Caki2 (cell line): ENCODE measurements at regions not wholly inside any gene's neighbourhood (a gene's known extent, or its start where the extent isn't known, plus 50 kb on each side); places are given as distances from the start of the nearest gene placed in this dataset.
"Not testable (repeated sequence)": the region's sequence is repeated elsewhere in the genome, so short reads cannot be mapped to it uniquely, and the experiment has no call there.

Experiments used
- DNase-seq: peaks from one replicate; pipeline ENCODE4 v3.0.0-alpha.2; 2015; ENCODE audit warnings: low read depth
- in situ Hi-C: cut with HindIII; loops from 2 replicates; pipeline ENCODE4 v1.10.0; 2016; ENCODE audit warnings: low sequenced_read_pairs, low pct_unique_long_range_greater_than_20kb, mixed read lengths

GRCh38 chr4:14908635-14909034 lies 93.6 kb upstream of the CPEB2 start:
- in situ Hi-C loops = no loop called here
- peak; percentile 61 for DNase-seq

- in situ Hi-C loops = no loop called here
- no peak for DNase-seq
Measured at GRCh38 chr4:14910411-14910810, 91.9 kb upstream of the CPEB2 start.

GRCh38 chr4:14912426-14912825 lies 89.9 kb upstream of the CPEB2 start:
- in situ Hi-C loops = no loop called here
- no peak for DNase-seq

GRCh38 chr4:14915018-14915417 lies 87.3 kb upstream of the CPEB2 start:
- in situ Hi-C loops = no loop called here
- DNase-seq = peak; percentile 10

- peak; percentile 96 for DNase-seq
- in situ Hi-C loops = no loop called here
Measured at GRCh38 chr4:14916554-14917297, 85.6 kb upstream of the CPEB2 start.

GRCh38 chr4:14917298-14917633 lies 85.0 kb upstream of the CPEB2 start:
- in situ Hi-C loops = no loop called here
- DNase-seq = no peak

GRCh38 chr4:14918336-14918735 lies 83.9 kb upstream of the CPEB2 start:
- no peak for DNase-seq
- in situ Hi-C loops = no loop called here

- DNase-seq = no peak
- in situ Hi-C loops = no loop called here
Measured at GRCh38 chr4:14919785-14920184, 82.5 kb upstream of the CPEB2 start.

GRCh38 chr4:14920237-14920636 lies 82.0 kb upstream of the CPEB2 start:
- in situ Hi-C loops = no loop called here

GRCh38 chr4:14920759-14921320 lies 81.4 kb upstream of the CPEB2 start:
- in situ Hi-C loops = no loop called here

More at GRCh38 chr4:14920237-14920636, 82.0 kb upstream of the CPEB2 start:
- DNase-seq = no peak

GRCh38 chr4:14921781-14922180 lies 80.5 kb upstream of the CPEB2 start:
- in situ Hi-C loops, DNase-seq: not testable (repeated sequence)

More at GRCh38 chr4:14920759-14921320, 81.4 kb upstream of the CPEB2 start:
- DNase-seq = no peak

- DNase-seq = no peak
- in situ Hi-C loops = no loop called here
Measured at GRCh38 chr4:14924076-14924811, 78.0 kb upstream of the CPEB2 start.

- in situ Hi-C loops = no loop called here
- no peak for DNase-seq
Measured at GRCh38 chr4:14924812-14925344, 77.4 kb upstream of the CPEB2 start.

- no peak for DNase-seq
- in situ Hi-C loops = no loop called here
Measured at GRCh38 chr4:14925471-14925870, 76.8 kb upstream of the CPEB2 start.

GRCh38 chr4:14926368-14926767 lies 75.9 kb upstream of the CPEB2 start:
- DNase-seq = no peak
- in situ Hi-C loops = no loop called here

- no peak for DNase-seq
- in situ Hi-C loops = no loop called here
Measured at GRCh38 chr4:14928035-14928434, 74.2 kb upstream of the CPEB2 start.

- no peak for DNase-seq
- in situ Hi-C loops = no loop called here
Measured at GRCh38 chr4:14929669-14930068, 72.6 kb upstream of the CPEB2 start.

GRCh38 chr4:14934704-14935390 lies 67.4 kb upstream of the CPEB2 start:
- in situ Hi-C loops = no loop called here
- DNase-seq = no peak

GRCh38 chr4:14943749-14944148 lies 58.5 kb upstream of the CPEB2 start:
- DNase-seq = no peak
- in situ Hi-C loops = no loop called here
